ENCODE measurements at regions not wholly inside any gene's neighbourhood (a gene's known extent, or its start where the extent isn't known, plus 50 kb on each side); places are given as distances from the start of the nearest gene placed in this dataset.

DNA sequence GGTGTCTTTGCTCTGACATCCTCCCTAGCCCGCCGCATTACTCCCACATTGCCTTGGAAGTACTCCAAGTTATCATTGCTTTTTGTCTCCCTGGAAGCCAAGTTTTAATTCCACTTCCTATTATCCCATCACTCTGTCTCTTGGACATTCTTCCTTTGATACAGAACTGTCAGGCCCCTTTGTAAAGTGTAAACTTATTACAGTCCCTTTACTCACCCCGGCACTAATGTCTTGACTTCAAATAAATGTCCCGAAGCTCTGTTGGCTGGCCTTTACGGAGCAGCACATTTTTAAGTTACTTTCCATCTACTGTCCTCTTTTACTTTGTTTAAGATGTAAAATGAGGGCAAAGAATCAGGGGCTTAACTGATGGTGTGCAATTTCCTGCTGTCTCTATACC is 223.5 kb upstream of the IGFBP7 start:
- H3K27ac ChIP-seq (ENCODE audit: low read length) = no peak overlapping the region
- TF ChIP-seq EZH2 (IDR thresholded peaks at IDR 0.05; ENCODE audit: borderline replicate concordance, insufficient read depth, low read length, poor library complexity, severe bottlenecking) (no peak), EP300 (conservative IDR thresholded peaks at IDR 0.05; ENCODE audit: poor library complexity, severe bottlenecking) (no peak), REST (IDR thresholded peaks at IDR 0.05; ENCODE audit: borderline replicate concordance) (no peak), SMC3 (conservative IDR thresholded peaks at IDR 0.05; ENCODE audit: poor library complexity) (no peak), RAD21 (conservative IDR thresholded peaks at IDR 0.05) (no peak), TAF1 (IDR thresholded peaks at IDR 0.05; ENCODE audit: low read depth) (no peak), POLR2AphosphoS5 (IDR thresholded peaks at IDR 0.05) (no peak), MXI1 (conservative IDR thresholded peaks at IDR 0.05; ENCODE audit: poor library complexity, severe bottlenecking) (no peak), CTCF (IDR thresholded peaks at IDR 0.05; ENCODE audit: poor library complexity, severe bottlenecking) (no peak)
- no peaks in the 10 kb centered on the region for H3K36me3 ChIP-seq (ENCODE audit: insufficient read depth, low read length)
- H2AFZ ChIP-seq (ENCODE audit: low read depth, low read length) = no peak overlapping the region
- no peak overlapping the region for H3K4me3 ChIP-seq (ENCODE audit: low read length)
- H3K79me2 ChIP-seq (replicated peaks; ENCODE audit: insufficient read depth, low read length) = no peaks in the 10 kb centered on the region
- no peak overlapping the region for H3K9ac ChIP-seq (ENCODE audit: low read length)
- no peaks in the 10 kb centered on the region for H3K9me2 ChIP-seq (ENCODE audit: insufficient read depth, low read length)
- no peaks in the 10 kb centered on the region for H3K27me3 ChIP-seq (ENCODE audit: insufficient read depth, low read depth, low read length)
- no peaks in the 10 kb centered on the region for H3F3A ChIP-seq (ENCODE audit: insufficient read depth, low read length, poor library complexity, severe bottlenecking)
- no peak overlapping the region for H3K4me2 ChIP-seq (ENCODE audit: low read length)
- H3K9me3 ChIP-seq (ENCODE audit: low read length) = no peaks in the 10 kb centered on the region
- H4K20me1 ChIP-seq (ENCODE audit: insufficient read depth) = no peaks in the 10 kb centered on the region

DNA sequence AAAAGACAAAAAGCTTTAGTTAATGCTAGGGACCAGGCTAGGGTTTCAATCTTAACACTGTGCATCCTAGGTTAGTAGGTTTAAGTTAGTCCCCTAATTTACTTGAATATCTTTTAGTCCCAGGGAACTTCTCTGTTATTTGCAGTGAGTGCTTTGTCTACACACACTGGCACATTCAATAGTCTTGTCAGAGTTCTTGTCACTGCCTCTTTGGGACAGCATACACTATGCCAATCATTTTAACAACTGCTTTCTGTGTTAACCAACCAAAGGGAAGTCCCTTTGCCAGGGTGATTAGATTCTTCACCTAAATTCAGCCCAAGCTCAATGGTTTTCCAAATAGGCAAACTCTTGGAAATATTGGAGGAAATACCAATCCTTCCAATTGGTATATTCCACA is 221.8 kb upstream of the IGFBP7 start:
- Histone ChIP-seq H3K27me3 (ENCODE audit: insufficient read depth, low read depth, low read length) (no peaks in the 10 kb centered on the region), H3K9me2 (ENCODE audit: insufficient read depth, low read length) (no peaks in the 10 kb centered on the region), H3K9me3 (ENCODE audit: low read length) (no peaks in the 10 kb centered on the region), H3K36me3 (ENCODE audit: insufficient read depth, low read length) (no peaks in the 10 kb centered on the region), H3K27ac (ENCODE audit: low read length) (no peak overlapping the region), H3K79me2 (replicated peaks; ENCODE audit: insufficient read depth, low read length) (no peaks in the 10 kb centered on the region), H3K9ac (ENCODE audit: low read length) (no peak overlapping the region), H3K4me2 (ENCODE audit: low read length) (no peak overlapping the region), H2AFZ (ENCODE audit: low read depth, low read length) (no peak overlapping the region), H3K4me3 (ENCODE audit: low read length) (peak overlapping the region; percentile 9), H4K20me1 (ENCODE audit: insufficient read depth) (no peaks in the 10 kb centered on the region), H3F3A (ENCODE audit: insufficient read depth, low read length, poor library complexity, severe bottlenecking) (no peaks in the 10 kb centered on the region)
- TF ChIP-seq POLR2AphosphoS5 (IDR thresholded peaks at IDR 0.05) (peak; percentile 6), RAD21 (conservative IDR thresholded peaks at IDR 0.05) (no peak), MXI1 (conservative IDR thresholded peaks at IDR 0.05; ENCODE audit: poor library complexity, severe bottlenecking) (no peak), SMC3 (conservative IDR thresholded peaks at IDR 0.05; ENCODE audit: poor library complexity) (no peak), EP300 (conservative IDR thresholded peaks at IDR 0.05; ENCODE audit: poor library complexity, severe bottlenecking) (peak; percentile 75)
